Activated CD4-positive, alpha-beta T cell treated with anti-CD3 and anti-CD28 coated beads, Interleukin-2, Interleukin-4, amounts not matched to agents 100 ng/mL and 50 ng/mL, durations not matched to agents 16 hours and 8 hours (primary cell): ENCODE measurements at regions not wholly inside any gene's neighbourhood (a gene's known extent, or its start where the extent isn't known, plus 50 kb on each side); places are given as distances from the start of the nearest gene placed in this dataset.

Experiments
- DNase-seq: peaks from one replicate; pipeline ENCODE4 v3.0.0-alpha.2; 2020; ENCODE audit warnings: low spot score

DNA sequence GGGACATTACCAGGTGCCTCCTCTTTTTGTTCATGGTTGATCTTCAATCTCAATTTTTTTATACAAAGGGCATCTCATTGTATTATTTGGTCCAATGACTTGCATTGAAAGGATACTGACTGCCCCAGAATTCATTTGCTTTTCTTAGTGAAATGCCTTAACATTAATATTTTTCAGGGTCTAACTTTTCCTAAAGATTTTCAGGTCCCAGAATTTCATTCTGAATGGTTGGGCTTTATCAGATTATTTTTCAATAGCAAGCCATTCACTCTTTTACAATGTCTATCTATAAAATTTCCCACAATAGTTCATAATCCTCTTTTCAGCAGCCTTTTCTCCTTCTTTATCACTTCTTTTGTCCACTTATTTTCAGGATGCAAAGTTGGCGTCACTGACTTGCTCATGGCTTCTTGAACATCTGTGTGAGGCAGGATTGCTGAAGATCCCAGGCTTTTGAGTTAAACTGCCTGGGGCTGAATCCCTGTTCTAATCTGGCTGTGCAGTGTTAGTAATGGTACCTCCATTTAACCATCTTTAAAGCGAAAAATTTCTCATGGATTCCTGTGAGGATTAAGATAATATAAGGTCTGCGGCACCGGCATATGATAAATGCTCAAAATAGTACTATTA is 131.7 kb upstream of the HDAC9 start:
- no peak for DNase-seq

DNA sequence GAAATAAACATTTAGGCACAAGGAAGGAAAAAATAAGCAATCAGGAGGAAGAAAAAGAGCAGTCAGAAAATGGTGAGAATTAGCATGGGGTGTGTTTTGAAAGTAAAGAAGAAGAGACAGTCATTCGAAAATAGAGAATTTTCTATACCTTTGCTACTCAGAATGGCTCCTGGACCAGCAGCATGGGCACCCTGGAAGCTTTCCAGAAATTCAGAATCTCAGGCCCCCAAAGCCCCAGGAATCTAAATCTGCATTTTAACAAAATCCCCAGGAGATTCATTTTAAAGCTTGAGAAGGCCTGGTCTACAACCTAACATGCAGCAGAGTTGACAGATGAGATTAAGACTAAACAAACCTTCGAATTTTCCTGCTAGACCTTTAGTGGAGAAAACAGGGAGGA is 131.2 kb upstream of the HDAC9 start:
- no peak for DNase-seq

DNA sequence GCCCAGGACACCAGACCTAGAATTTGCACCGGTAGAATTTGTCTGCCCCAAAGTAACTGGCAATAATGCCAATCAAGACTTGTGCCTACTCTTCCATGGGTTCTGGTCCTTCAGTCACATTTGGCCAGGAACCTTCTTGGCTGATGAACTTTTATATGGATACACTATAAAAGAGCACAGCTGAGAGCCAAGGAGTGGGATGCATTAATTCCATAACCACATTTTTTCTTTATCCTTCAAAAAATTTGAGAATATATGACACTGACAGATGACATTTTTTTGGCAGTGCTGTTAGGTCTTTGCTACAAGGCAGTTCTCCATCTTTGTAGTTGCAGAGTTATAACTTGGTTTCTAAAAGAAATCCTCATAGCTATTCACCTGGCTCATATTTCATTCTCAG is 129.2 kb upstream of the HDAC9 start:
- DNase-seq, result no peak

DNA sequence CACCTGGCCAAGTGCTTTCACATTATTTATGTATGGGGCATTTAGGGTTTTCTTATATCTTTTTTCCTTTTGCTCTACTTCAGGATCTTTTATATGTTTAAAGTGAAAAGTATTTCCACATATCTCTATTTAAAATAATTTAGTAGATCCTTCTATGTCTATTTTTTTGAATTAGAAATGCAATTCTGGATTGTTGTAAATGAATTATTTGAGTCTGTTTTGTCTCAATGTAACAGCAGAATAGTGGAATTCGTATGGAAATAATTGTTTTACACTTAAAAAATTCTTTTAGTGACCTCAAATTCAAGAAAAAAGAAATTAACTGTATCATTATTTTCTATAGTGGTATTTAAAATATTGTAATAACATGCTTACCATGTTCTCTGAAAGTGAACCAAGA is 126.5 kb upstream of the HDAC9 start:
- DNase-seq, result no peak

DNA sequence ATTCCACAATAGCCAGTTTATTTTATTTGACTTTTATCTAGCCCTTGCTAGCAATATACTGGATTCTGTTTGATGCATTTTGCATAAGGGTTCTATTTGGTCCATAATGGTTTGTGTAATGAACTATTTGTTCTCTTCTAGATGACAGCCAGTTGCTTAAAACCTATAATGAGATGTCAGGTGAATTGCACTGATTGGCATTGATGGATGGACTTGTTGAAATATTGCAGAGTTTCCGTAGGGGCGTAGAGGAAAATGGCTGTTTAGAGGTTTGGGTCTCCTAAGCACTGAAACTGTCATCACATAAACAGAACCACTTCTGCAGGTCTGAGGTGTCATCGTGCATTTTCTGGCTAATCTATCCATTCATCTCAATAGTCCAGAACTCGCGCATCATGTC is 124.9 kb upstream of the HDAC9 start:
- no peak for DNase-seq

DNA sequence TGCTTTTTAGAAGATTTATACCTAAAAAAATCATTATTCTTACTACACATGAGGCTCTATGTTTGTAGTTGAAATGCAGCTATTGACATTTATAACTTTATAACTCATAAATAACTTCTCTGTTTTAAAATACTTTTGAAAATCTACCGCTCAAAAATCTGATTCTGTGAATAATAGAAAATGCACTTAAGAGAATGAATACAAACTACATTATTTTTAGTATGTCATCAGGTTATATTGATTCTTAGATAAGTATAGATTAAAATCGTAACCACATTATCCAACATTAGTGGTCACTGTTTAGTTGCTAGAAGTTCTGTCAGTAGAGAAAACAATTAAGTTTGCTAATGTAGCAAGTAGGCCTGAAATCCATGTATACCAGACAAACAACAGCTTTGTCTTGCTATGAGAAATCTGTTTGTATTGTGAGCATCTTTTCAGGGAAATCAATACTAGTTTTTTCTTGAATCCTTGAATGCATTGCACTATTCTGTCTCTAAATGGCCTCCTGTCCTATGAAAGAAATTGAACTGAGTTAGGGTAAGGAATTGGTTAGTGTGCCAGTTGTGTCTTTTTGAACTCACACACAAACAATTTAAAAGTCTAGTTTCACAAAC is 116.5 kb upstream of the HDAC9 start:
- no peak for DNase-seq

DNA sequence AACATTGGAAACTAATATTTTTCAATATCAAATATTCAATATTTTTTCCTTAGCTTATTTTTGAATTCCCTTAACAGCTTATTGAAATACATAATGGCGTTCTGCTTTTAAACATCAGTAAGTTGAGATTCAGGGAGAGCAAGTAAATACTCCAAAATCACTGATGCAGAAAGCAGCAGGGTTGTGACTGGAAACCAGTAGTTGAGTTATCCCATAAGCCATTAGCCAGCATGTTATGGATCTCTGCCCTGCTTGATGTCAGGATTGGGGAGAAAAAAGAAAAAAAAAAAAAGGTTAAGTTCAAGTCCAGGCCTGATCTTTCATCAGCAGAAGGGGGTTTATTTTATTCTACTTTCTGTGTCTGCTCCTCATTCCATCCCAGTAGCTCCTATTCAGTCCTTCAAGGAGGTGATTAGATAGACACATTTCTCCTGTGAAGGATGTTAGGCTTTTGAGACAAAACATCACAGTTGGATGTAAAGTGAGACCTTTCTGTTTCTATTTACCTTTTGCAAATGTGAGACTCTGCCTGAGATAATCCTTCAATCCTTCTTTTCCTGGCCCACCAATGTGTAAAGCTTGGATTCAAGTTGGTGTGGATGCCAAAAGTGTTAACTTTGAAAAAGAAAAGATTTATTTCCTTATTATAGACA is 110.9 kb upstream of the HDAC9 start:
- DNase-seq, result no peak

DNA sequence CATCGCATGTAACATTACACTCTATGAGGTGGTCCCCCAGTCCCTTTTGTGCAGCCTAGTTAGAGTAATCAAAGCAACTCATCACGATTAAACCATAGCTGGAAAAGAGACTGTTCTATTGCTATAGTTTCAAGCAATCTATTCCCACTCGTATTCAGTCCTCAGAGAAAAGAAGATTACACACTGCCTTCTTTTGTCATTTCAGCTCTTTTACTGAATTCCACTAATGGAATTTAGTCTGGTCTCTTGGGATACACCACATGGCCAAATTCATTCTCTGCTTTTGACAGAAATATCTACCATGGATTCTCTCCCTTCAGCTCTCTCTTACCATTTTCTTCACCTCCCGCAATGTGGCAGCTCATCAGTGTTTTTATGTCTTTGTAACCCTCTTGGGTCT is 108.9 kb upstream of the HDAC9 start:
- no peak for DNase-seq

DNA sequence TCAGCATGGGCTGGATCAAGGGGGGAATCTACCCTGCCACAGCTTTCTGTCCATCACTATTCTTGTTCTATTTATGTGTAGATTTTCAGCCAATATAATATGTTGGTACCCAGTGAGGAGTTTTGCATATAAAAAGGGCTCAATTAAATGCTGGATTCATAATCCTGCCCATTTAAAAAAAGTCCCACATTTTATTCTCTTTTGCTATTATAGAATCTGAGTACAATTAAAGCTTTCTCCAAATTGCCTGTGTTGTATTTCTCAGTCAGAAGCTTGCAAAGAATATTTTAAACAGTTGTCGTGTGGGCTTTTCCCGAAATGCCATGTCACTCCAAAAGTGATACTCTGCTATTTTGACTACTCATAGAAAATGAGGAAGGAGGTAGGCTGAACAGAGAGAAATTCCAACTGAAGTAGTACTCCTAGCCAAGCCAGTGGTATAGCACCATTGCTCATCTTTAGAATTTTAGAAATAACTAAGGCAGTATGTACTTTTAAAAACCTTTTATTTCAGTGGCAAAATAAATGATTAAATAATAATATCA is 108.3 kb upstream of the HDAC9 start:
- no peak for DNase-seq

DNA sequence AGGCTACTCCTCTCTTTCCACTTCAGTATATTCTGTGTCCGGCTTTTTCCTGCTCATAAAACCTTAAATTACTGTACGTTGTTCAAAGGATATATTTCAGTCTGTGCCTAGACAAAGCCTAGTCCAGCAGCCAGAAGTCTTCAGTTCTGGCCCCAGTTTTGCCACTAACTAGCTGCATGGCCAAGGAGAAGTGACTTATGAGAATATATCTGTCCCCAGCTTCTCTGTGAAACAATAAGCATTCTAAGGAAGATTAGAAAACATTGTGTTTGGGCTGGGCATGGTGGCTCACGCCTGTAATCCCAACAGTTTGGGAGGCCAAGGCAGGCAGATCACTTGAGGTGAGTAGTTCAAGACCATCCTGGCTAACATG is 105.0 kb upstream of the HDAC9 start:
- DNase-seq, result no peak

DNA sequence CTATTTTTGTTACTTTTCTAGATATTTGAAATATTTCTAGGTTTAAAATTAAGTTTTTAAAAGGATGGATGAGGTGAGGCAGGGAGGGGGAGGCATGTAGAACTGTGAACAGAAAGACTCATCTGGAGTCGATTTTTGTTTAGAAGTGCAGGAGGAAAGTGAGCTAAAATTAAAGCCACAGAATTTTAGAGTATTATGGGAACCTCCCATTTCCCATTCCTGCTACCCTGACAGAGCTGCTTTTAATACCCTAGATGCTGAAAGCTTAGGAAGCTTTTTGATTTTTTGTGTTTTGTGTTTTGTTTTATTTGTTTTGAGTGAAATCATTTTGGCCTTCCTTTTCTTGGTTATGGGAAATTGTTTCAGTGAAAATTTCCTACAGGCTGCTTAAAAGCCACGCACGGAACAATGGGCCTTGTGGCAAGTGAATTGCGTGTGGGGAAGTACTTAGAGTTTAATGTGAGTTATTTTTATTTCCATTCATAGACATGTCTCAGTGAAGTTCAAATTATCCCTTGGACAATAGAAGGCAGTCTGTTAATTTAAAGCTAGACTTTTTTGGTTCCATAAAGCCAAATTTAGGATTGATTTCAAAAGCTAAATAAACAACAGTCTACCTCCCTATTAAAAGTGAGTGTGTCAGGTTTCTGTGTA is 102.0 kb upstream of the HDAC9 start:
- DNase-seq, result no peak

DNA sequence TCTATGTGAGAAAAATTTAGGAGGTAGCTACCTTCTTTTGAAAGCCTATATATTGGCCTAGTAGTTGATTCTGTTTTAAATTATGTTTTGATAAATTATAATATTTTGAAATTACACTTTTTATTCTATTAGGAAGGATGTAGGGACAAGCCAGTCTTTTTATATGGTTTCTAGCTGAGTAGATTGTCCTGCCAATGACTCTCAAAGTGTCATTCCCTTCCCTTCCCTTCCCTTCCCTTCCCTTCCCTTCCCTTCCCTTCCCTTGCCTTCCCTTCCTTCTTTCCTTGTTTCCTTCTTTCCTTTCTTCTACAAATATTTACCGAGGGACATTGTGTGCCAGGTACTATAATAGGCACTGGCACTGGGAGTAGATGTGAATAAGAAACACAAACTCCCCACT is 99.7 kb upstream of the HDAC9 start:
- DNase-seq, result no peak

DNA sequence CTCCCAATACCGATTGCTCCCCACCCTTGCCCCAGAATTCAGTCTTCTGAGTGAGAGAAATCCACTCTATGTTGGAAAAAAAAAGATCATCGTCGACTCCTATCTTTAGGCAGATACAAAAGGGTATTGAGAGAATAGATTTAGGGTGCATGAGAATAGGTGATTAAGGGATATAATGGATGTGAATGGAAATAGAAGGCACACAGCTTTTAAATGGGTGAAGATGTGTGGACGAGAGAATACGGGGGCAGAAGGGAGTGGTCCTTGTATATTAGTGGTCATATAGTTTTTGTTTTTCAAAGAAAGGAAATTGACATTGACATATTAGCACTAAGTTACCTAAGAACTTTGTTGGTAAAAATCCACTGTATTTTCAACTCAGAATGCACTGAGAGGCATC is 98.6 kb upstream of the HDAC9 start:
- no peak for DNase-seq

DNA sequence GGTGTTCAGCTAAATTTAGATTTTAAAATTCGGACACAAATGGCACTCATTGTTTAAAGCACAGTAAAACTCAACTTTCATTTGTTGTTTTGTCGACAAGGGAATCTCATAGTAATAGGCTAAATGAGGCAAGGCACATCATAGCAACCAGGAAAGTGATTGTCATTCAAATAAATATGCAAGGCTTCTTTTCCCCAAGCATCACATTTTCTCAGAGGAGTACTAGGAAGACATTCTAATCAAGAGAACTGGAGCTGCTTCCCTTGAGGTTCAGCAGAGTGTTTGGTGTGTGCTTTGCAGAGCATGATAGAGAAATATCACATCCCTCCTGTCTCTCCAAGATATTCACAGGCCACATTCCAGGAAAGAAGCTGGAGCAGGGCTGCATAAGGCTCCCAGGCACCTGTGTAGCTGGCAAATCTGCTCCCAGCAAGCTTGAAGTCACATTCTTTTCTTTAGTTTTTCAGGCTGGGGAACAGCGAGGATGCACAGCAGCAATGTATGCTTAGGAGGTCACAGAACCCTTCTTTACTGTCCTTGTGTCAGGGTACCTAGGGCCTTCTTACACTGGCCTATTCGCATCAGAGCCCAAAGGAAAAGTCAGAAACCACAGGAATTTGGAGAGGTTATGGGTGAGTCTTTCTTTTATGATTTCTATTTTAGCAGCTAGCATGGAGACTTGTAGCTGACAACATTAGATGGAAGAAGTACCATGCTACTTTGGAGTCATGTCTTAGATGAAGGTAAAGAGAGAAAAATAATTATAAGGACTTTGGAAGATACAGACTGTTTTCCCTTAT is 95.9 kb upstream of the HDAC9 start:
- DNase-seq, result no peak

DNA sequence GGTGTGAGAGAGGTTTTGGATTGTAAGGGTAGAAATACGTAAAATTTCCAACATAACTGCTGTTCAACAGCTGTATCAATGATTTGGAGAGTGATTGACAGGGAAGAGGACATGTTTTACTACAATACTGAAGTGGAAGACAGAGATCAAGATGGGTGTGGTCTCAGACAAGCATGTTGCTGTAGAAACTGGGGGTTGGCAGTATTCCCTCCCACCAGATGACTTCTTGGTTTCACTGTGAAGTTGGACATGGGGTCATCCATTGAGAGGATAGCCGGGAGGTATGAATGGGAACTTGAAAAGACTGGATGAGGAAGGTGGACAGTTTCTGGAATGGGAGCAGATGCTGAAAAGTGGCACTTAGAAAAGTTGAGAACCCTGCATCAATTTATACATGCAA is 95.3 kb upstream of the HDAC9 start:
- no peak for DNase-seq

DNA sequence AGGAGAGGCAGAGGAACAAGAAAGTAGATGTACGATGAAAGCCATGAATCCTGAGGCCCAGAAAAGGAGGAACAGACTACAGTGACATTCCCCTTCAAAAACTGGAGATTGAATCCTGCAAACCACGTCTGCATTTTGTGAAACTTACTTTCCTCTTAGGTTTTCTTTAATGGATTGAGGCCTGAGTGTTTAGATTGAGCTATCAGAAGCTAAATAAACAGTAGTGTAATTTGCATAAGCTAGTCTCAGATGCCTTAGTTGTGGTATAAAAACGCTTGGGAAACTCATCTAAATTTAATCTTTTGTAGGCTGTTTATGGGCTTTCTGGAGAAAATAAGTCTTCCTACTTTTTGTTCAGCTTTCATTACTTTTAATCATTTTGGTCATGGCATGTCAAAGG is 94.8 kb upstream of the HDAC9 start:
- no peak for DNase-seq

DNA sequence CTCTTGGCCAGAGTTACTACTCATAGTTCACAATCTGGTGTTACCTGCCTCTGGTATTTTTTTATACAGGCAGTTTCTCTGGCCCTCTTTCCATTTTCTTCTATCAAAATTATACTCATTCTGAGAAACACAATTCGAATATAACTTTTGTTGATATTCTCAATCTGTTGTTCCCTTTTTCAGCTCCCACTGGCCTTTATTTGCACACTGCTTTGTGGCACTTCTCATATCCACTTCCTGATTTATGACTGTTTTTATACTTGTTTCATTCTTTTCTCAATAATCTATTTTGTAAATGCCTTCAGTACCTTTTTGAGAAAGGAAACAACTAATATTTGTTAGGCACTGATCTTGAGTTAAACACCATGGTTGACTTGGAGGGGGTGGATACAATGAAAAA is 93.8 kb upstream of the HDAC9 start:
- DNase-seq, result no peak

DNA sequence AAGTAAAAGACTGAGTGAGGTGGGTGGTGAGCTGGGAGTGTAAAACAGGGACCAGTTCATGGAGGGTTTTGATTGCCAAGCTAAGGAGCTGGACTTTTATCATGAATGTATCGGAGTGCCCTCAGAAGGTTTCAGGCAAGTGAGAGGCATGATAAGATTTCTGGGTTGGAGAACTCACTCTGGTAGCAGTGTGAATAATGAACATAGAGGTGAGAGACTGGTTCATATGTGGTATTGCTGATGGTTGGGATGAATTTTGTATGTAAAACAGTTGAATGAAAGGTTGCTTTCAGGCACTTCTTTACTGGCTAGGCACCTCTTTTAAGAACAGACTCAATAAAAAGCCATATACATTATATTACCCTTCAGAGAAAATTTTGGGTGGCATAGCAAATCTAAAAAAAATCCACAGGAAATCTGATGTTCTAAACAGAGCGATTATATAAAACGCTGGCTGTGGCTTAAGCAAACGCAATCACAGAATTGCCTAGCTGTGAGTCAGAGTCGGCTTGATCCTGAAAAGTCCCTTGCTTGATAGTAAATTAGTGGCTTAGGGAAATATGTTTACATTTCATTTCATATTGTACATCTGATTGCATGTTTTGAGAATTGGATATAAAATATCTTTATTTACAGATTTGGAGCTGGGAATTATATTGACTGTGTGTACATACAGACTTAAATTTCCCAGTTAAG is 92.9 kb upstream of the HDAC9 start:
- no peak for DNase-seq

DNA sequence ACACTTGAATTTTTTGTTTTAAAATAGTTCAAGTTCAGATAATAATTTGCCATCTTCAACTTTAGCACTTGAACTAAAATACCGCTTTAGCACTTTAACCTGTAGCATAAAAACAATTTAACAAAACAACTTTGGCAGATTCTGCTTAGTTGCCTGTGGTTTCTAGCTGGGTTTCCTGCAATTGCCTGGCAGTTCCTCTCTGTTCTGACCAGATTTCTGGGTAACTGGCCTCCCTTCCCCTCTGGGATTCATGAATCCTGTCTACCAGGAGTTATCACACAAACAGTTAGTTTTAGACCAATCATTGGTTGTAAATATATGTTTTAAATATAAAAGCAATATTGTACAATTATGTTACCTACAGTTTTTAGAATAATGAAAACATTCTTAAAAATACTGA is 89.8 kb upstream of the HDAC9 start:
- no peak for DNase-seq

DNA sequence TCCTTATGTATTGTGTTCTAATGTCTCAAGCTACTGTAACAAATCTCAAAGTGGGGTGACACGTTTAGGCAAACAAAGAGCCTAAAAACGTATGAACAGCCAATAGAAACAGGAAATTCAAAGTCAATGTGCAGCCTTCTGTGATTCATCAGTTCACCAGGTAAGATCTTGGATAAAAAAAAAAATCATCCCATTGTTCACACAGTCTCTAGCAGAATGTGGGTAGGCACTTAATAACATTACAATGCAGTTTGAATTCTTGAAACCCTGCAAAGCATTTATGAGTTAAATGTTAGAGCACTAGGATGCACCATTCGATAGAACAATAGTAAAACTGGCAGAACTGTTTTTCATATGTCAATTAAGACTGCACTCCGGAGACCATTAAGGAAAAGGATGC is 88.2 kb upstream of the HDAC9 start:
- DNase-seq, result no peak

DNA sequence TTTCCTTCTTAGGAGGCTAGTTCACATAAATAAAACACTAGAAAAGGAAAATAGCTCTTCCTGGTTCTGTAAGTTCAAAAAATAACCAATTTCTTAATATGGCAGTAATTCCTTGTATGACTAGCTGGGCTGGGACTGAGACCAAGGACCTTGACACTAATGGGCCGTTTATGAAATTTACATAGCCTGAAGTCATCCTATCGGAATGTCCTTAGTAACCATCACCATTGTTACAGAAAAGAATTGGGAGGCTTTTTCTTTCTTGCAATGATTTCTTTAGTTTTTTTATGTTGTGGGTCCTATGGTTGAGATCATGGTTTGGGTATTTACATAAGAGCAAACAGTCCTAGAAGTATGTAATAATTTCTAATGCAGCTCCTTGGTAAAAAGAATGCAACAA is 87.1 kb upstream of the HDAC9 start:
- DNase-seq, result no peak

DNA sequence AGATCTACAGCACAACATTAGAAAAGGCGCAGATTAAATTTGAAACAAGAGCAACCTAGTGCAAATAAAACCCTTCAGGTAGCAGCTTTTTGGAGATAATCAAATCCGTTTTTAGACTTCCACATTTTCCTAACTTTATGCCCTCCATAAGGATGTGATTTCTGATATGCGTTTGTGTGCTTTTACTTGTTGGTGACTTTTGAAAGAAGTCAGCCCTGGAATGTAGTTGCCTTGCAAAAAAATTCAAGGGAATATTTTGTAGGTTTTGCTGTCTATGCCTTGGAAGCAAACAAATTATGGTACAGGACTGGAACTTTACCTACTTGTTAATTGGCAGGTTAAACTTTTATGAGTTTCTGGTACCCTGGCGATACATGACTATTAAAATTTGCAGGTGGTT is 86.7 kb upstream of the HDAC9 start:
- no peak for DNase-seq
